ENCODE measurements at regions not wholly inside any gene's neighbourhood (a gene's known extent, or its start where the extent isn't known, plus 50 kb on each side); places are given as distances from the start of the nearest gene placed in this dataset.

DNA sequence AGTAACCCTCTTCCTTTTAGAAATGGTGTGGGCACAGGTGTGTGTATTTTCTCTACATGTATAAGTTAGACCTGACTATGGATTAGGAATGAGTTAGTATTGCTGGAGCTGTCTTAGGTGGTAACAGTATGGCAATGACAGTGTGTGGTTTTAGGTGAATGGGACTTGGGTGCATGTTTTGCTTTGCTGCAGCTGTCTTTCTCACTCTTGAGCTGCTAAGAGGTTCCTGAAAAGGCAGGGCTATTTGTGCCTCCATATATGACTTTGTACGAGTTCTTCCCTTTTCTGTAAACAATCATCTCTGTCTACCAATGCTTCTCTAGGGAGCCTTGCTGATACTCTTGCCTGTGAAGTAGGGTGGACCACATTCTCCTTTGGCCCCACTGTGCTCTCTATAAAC lies 234.8 kb upstream of the HHIP start:
- no peak for TF ChIP-seq POLR2AphosphoS5 (IDR thresholded peaks at IDR 0.05; ENCODE audit: low read depth, low read length)
- no peak for TF ChIP-seq POLR2A (IDR thresholded peaks at IDR 0.05; ENCODE audit: low read depth, low read length)
- no peak for TF ChIP-seq TAF1 (IDR thresholded peaks at IDR 0.05; ENCODE audit: borderline replicate concordance, low read depth, low read length)

Measured in GM12892 (cell line).